ENCODE measurements at regions not wholly inside any gene's neighbourhood (a gene's known extent, or its start where the extent isn't known, plus 50 kb on each side); places are given as distances from the start of the nearest gene placed in this dataset.

- TF ChIP-seq CTCF (IDR thresholded peaks at IDR 0.05): no peak
- no peak for TF ChIP-seq EP300 (IDR thresholded peaks at IDR 0.05)
- no peak for TF ChIP-seq POLR2A (IDR thresholded peaks at IDR 0.05)
Measured at GRCh38 chr3:72690629-72691028, 157.6 kb downstream of the SHQ1 start.
